COLO668 (cell line): ENCODE measurements at regions not wholly inside any gene's neighbourhood (a gene's known extent, or its start where the extent isn't known, plus 50 kb on each side); places are given as distances from the start of the nearest gene placed in this dataset.

ENCODE experiments used
- DNase-seq: peaks from one replicate; lab custom pipeline; 2025; ENCODE audit not compliant: unreplicated experiment; lab: John Stamatoyannopoulos, UW

GRCh38 chr2:217658806-217659205 is 344.0 kb downstream of the TNS1 start:
- DNase-seq: no peak

- no peak for DNase-seq
Measured at GRCh38 chr2:217657252-217657651, 345.5 kb downstream of the TNS1 start.

GRCh38 chr2:217656316-217656715 is 346.5 kb downstream of the TNS1 start:
- DNase-seq: no peak

GRCh38 chr2:217655651-217656050 is 347.1 kb downstream of the TNS1 start:
- DNase-seq: no peak

- DNase-seq: no peak
Measured at GRCh38 chr2:217654168-217654567, 348.6 kb downstream of the TNS1 start.

GRCh38 chr2:217652761-217653639 is 349.8 kb downstream of the TNS1 start:
- DNase-seq: no peak

GRCh38 chr2:217650716-217651360 is 352.0 kb downstream of the TNS1 start:
- peak; percentile 21 for DNase-seq

- no peak for DNase-seq
Measured at GRCh38 chr2:217650229-217650628, 352.6 kb downstream of the TNS1 start.

GRCh38 chr2:217647925-217648324 is 354.9 kb downstream of the TNS1 start:
- no peak for DNase-seq

- DNase-seq: no peak
Measured at GRCh38 chr2:217647226-217647625, 355.6 kb downstream of the TNS1 start.

- no peak for DNase-seq
Measured at GRCh38 chr2:217645896-217646295, 356.9 kb downstream of the TNS1 start.

GRCh38 chr2:217643789-217644301 is 358.9 kb downstream of the TNS1 start:
- DNase-seq: no peak

GRCh38 chr2:217642944-217643343 is 359.9 kb downstream of the TNS1 start:
- no peak for DNase-seq

- no peak for DNase-seq
Measured at GRCh38 chr2:217641960-217642359, 360.8 kb downstream of the TNS1 start.

GRCh38 chr2:217639481-217639880 is 363.3 kb downstream of the TNS1 start:
- DNase-seq: no peak

GRCh38 chr2:217638533-217638932 is 364.3 kb downstream of the TNS1 start:
- no peak for DNase-seq

- no peak for DNase-seq
Measured at GRCh38 chr2:217638031-217638430, 364.8 kb downstream of the TNS1 start.

GRCh38 chr2:217636991-217637561 is 365.7 kb downstream of the TNS1 start:
- no peak for DNase-seq

- DNase-seq: no peak
Measured at GRCh38 chr2:217636578-217636977, 366.2 kb downstream of the TNS1 start.

- DNase-seq: no peak
Measured at GRCh38 chr2:217634871-217635270, 367.9 kb downstream of the TNS1 start.

- no peak for DNase-seq
Measured at GRCh38 chr2:217632043-217632442, 370.8 kb downstream of the TNS1 start.

- no peak for DNase-seq
Measured at GRCh38 chr2:217631115-217631514, 371.7 kb downstream of the TNS1 start.
